Calu3 (cell line): ENCODE measurements at regions not wholly inside any gene's neighbourhood (a gene's known extent, or its start where the extent isn't known, plus 50 kb on each side); places are given as distances from the start of the nearest gene placed in this dataset.

ENCODE experiments used
- BruUV-seq: library from RNA; stranded (reverse); fragments of 400-500 nt; replicated peaks from 2 replicates; lab custom pipeline; 2021; lab: Mats Ljungman, UMichigan
- CTCF ChIA-PET: fragments of 300-600 bp; sonication (Branson Sonifier 250); formaldehyde crosslinking; loops from one replicate; lab custom pipeline; 2022; ENCODE audit warnings: antibody characterized with exemption; lab: Charles Lee
- DNase-seq: peaks from one replicate; pipeline ENCODE4 v3.0.0; 2022
- H3K27ac Mint-ChIP-seq: one replicate; pipeline ENCODE4 v1.8.0; 2022; ENCODE audit warnings: mixed read lengths; ENCODE audit not compliant: unreplicated experiment
- H3K27me3 Mint-ChIP-seq: one replicate; pipeline ENCODE4 v1.8.0; 2022; ENCODE audit warnings: mixed read lengths; ENCODE audit not compliant: unreplicated experiment
- H3K36me3 Mint-ChIP-seq: one replicate; pipeline ENCODE4 v1.8.0; 2022; ENCODE audit warnings: mild to moderate bottlenecking, moderate library complexity, mixed read lengths; ENCODE audit not compliant: insufficient read depth, unreplicated experiment
- H3K4me1 Mint-ChIP-seq: one replicate; pipeline ENCODE4 v1.8.0; 2022; ENCODE audit warnings: mild to moderate bottlenecking, low read depth, mixed read lengths; ENCODE audit not compliant: unreplicated experiment
- H3K4me3 Mint-ChIP-seq: one replicate; pipeline ENCODE4 v1.8.0; 2022; ENCODE audit warnings: mild to moderate bottlenecking, low read depth, moderate library complexity, mixed read lengths; ENCODE audit not compliant: unreplicated experiment
- H3K9me3 Mint-ChIP-seq: one replicate; pipeline ENCODE4 v1.8.0; 2022; ENCODE audit warnings: low read depth, mixed read lengths; ENCODE audit not compliant: unreplicated experiment
- CTCF ChIP-seq: fragments of 200-600 bp; IDR thresholded peaks from one replicate; pipeline ENCODE4 v1.8.0; 2022; ENCODE audit warnings: antibody characterized with exemption; ENCODE audit not compliant: unreplicated experiment
- intact Hi-C: fragments of 100-400 bp; cut with micrococcal nuclease; formaldehyde crosslinking; loops from one replicate; pipeline ENCODE4 v1.10.0; 2022; ENCODE audit not compliant: unreplicated experiment

DNA sequence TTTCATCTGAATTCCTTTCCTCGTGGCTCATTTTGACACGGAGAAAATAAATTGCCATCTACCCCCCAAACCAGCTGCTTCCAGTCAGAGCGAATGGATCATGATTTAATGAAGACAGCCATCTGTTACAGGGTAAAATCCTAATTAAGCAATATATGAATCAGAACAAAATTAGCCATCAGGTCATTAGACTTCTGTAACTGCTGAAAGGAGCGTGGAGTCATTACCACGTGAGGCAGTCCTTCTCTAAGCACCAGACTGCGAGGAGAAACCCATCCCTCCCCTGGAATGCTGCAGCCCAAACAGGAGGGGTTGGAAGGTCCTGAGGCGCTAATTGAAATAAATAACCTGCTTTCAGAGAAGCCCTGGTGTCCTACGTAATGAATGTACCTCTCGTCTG lies 51.1 kb upstream of the TCL1A start:
- Mint-ChIP-seq H3K27me3 (peaks cover 88% of the 10 kb centered on the region), H3K4me3 (no peak overlapping the region), H3K27ac (no peak overlapping the region), H3K36me3 (no peaks in the 10 kb centered on the region), H3K9me3 (no peaks in the 10 kb centered on the region), H3K4me1 (no peaks in the 10 kb centered on the region)
- no peak for DNase-seq
- no peak for TF ChIP-seq CTCF
- CTCF ChIA-PET = interaction anchor here (1.1 kb wide), 1 partner anchor 9 kb away, joined by 3 read pairs; no protein-coding TSS in a partner anchor
- no TSS peak for BruUV-seq
- intact Hi-C loops = no loop called here

DNA sequence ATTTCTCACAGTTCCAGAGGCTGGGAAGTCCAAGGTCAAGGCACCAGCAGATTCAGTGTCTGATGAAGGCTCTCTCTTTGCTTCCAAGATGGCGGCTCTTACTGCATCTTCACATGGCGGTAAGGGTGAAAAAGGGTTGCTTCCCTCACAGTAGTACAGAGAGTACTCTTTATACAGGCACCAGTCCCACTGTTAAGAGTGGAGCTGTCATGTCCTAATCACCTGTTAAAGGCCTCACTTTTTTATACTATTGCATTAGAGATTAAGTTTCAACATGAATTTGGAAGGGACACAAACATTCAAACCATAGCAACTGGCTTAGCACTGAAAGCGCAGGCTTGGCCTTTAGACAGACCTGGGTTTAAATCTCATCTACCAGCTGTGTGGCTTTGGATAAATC lies 50.0 kb upstream of the TCL1A start:
- no peak for TF ChIP-seq CTCF
- DNase-seq = no peak
- Mint-ChIP-seq H3K9me3 (no peaks in the 10 kb centered on the region), H3K36me3 (no peaks in the 10 kb centered on the region), H3K27ac (no peak overlapping the region), H3K27me3 (peaks cover 88% of the 10 kb centered on the region), H3K4me1 (no peaks in the 10 kb centered on the region), H3K4me3 (no peak overlapping the region)
- CTCF ChIA-PET = interaction anchor here (1.1 kb wide), 1 partner anchor 10 kb away, joined by 3 read pairs; no protein-coding TSS in a partner anchor
- BruUV-seq = no TSS peak
- intact Hi-C loops = no loop called here
